ENCODE measurements at regions not wholly inside any gene's neighbourhood (a gene's known extent, or its start where the extent isn't known, plus 50 kb on each side); places are given as distances from the start of the nearest gene placed in this dataset.

- TF ChIP-seq POLR2A (IDR thresholded peaks at IDR 0.05; ENCODE audit: low read depth, low read length) (no peak), TAF1 (IDR thresholded peaks at IDR 0.05; ENCODE audit: low read depth, low read length) (no peak), POLR2AphosphoS5 (IDR thresholded peaks at IDR 0.05; ENCODE audit: low read depth, low read length) (no peak), SPI1 (IDR thresholded peaks at IDR 0.05; ENCODE audit: low read depth, low read length) (no peak)
These were observed 320.6 kb upstream of the PTGER4 start for GRCh38 chr5:40359093-40359492.

Data from GM12891 (cell line).